MM.1S (cell line): ENCODE measurements at regions not wholly inside any gene's neighbourhood (a gene's known extent, or its start where the extent isn't known, plus 50 kb on each side); places are given as distances from the start of the nearest gene placed in this dataset.
"Not testable (repeated sequence)": the region's sequence is repeated elsewhere in the genome, so short reads cannot be mapped to it uniquely, and the experiment has no call there.

ENCODE experiments used
- DNase-seq: peaks from one replicate; pipeline ENCODE4 v3.0.0-alpha.2; 2015
- H2AFZ ChIP-seq: fragments of 300-600 bp; sonication (generic); 2 replicates; pipeline ENCODE4 v1.6.0; 2016; ENCODE audit warnings: antibody characterized with exemption, low read length
- H3F3A ChIP-seq: fragments of 300-600 bp; sonication (generic); 2 replicates; pipeline ENCODE4 v1.6.1; 2016; ENCODE audit warnings: mild to moderate bottlenecking, antibody characterized with exemption, low read length, moderate library complexity, mixed read lengths; ENCODE audit not compliant: insufficient read depth
- H3K27ac ChIP-seq: fragments of 300-600 bp; sonication (generic); 2 replicates; pipeline ENCODE4 v1.5.1; 2016; ENCODE audit warnings: mild to moderate bottlenecking, low read length
- H3K27me3 ChIP-seq: fragments of 300-600 bp; sonication (generic); replicated peaks from 2 replicates; pipeline ENCODE4 v1.6.0; 2016; ENCODE audit warnings: low read length; ENCODE audit not compliant: insufficient read depth
- H3K36me3 ChIP-seq: fragments of 300-600 bp; sonication (generic); replicated peaks from 2 replicates; pipeline ENCODE4 v1.6.1; 2016; ENCODE audit warnings: mild to moderate bottlenecking, low read length, mixed read lengths; ENCODE audit not compliant: insufficient read depth
- H3K4me1 ChIP-seq: fragments of 300-600 bp; sonication (generic); 2 replicates; pipeline ENCODE4 v1.6.1; 2016; ENCODE audit warnings: low read length, mixed read lengths
- H3K4me2 ChIP-seq: fragments of 300-600 bp; sonication (generic); 2 replicates; pipeline ENCODE4 v1.6.0; 2016; ENCODE audit warnings: low read depth, low read length
- H3K4me3 ChIP-seq: fragments of 300-600 bp; sonication (generic); 2 replicates; pipeline ENCODE4 v1.5.1; 2016; ENCODE audit warnings: low read length, mixed read lengths
- H3K79me2 ChIP-seq: fragments of 300-600 bp; sonication (generic); 2 replicates; pipeline ENCODE4 v1.6.1; 2016; ENCODE audit warnings: mixed run types, low read length, mixed read lengths
- H3K9ac ChIP-seq: fragments of 300-600 bp; sonication (generic); 2 replicates; pipeline ENCODE4 v1.6.1; 2016; ENCODE audit warnings: low read length, mixed read lengths
- H3K9me2 ChIP-seq: fragments of 300-600 bp; sonication (generic); replicated peaks from 2 replicates; pipeline ENCODE4 v1.6.1; 2016; ENCODE audit warnings: mild to moderate bottlenecking, low read length, mixed read lengths; ENCODE audit not compliant: insufficient read depth
- H3K9me3 ChIP-seq: fragments of 300-600 bp; sonication (generic); replicated peaks from 2 replicates; pipeline ENCODE4 v1.6.1; 2016; ENCODE audit warnings: mild to moderate bottlenecking, low read length, mixed read lengths; ENCODE audit not compliant: insufficient read depth
- H4K20me1 ChIP-seq: fragments of 300-600 bp; sonication (generic); 2 replicates; pipeline ENCODE4 v1.6.1; 2016; ENCODE audit warnings: mild to moderate bottlenecking, low read length, moderate library complexity, mixed read lengths; ENCODE audit not compliant: insufficient read depth
- EZH2 ChIP-seq: fragments of 300-600 bp; sonication (generic); optimal IDR thresholded peaks from 2 replicates; pipeline ENCODE3; 2017; ENCODE audit warnings: low read depth, mild to moderate bottlenecking, antibody characterized with exemption, low read length, mixed read lengths
- EZH2phosphoT487 ChIP-seq: fragments of 300-600 bp; sonication (generic); IDR thresholded peaks from 2 replicates; pipeline ENCODE4 v1.6.1; 2018; ENCODE audit warnings: antibody characterized with exemption, low read length
- TF ChIP-seq, protein P1 (sequence below): fragments of 300-600 bp; sonication (generic); IDR thresholded peaks from 2 replicates; pipeline ENCODE4 v1.5.1; 2016; ENCODE audit warnings: antibody characterized with exemption, low read length, mixed read lengths

DNA sequence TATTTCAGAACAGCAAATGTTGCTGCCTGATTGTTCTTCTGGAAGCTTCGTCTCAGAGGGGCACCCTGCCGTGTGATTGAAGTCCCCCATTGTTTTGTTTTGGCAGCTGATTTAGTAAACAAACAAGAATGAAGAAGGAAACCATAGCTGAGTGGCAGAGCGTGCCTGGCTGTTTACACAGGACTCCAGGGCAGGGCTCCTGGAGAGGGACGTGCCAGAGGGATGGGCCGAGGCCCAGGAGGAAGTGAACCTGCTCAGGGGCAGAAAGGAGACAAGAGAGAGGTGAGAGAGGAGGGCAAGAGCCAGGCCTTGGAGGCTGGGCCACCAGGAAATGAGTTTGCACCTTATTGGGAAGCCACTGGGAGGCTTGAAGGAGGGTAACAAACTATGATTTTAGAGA is 85.5 kb upstream of the B3GAT1 start:
- Histone ChIP-seq H2AFZ (no peak overlapping the region), H3K9me3 (no peaks in the 10 kb centered on the region), H3K79me2 (no peaks in the 10 kb centered on the region), H4K20me1 (no peaks in the 10 kb centered on the region), H3K4me2 (no peak overlapping the region), H3K9me2 (no peaks in the 10 kb centered on the region), H3K4me1 (no peaks in the 10 kb centered on the region), H3K9ac (no peak overlapping the region), H3K4me3 (no peak overlapping the region), H3K36me3 (no peaks in the 10 kb centered on the region), H3F3A (no peaks in the 10 kb centered on the region), H3K27ac (no peak overlapping the region), H3K27me3 (no peaks in the 10 kb centered on the region)
- no peak for DNase-seq
- TF ChIP-seq, protein P1, sequence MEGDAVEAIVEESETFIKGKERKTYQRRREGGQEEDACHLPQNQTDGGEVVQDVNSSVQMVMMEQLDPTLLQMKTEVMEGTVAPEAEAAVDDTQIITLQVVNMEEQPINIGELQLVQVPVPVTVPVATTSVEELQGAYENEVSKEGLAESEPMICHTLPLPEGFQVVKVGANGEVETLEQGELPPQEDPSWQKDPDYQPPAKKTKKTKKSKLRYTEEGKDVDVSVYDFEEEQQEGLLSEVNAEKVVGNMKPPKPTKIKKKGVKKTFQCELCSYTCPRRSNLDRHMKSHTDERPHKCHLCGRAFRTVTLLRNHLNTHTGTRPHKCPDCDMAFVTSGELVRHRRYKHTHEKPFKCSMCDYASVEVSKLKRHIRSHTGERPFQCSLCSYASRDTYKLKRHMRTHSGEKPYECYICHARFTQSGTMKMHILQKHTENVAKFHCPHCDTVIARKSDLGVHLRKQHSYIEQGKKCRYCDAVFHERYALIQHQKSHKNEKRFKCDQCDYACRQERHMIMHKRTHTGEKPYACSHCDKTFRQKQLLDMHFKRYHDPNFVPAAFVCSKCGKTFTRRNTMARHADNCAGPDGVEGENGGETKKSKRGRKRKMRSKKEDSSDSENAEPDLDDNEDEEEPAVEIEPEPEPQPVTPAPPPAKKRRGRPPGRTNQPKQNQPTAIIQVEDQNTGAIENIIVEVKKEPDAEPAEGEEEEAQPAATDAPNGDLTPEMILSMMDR: no peak
- TF ChIP-seq EZH2phosphoT487: no peak
- TF ChIP-seq EZH2: no peak

DNA sequence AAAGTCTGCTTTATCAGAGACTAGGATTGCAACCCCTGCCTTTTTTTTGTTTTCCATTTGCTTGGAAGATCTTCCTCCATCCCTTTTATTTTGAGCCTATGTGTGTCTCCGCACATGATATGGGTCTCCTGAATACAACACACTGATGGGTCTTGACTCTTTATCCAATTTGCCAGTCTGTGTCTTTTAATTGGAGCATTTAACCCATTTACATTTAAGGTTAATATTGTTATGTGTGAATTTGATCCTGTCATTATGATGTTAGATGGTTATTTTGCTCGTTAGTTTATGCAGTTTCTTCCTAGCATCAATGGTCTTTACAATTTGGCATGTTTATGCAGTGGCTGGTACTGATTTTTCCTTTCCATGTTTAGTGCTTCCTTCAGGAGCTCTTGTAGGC is 84.0 kb upstream of the B3GAT1 start:
- not testable (repeated sequence) for H3K4me3 ChIP-seq, H3F3A ChIP-seq, H3K27me3 ChIP-seq, H3K9me2 ChIP-seq, H3K9me3 ChIP-seq, H3K4me1 ChIP-seq, H3K27ac ChIP-seq, DNase-seq, H2AFZ ChIP-seq, H3K9ac ChIP-seq, H3K79me2 ChIP-seq, H3K36me3 ChIP-seq, H3K4me2 ChIP-seq, H4K20me1 ChIP-seq

DNA sequence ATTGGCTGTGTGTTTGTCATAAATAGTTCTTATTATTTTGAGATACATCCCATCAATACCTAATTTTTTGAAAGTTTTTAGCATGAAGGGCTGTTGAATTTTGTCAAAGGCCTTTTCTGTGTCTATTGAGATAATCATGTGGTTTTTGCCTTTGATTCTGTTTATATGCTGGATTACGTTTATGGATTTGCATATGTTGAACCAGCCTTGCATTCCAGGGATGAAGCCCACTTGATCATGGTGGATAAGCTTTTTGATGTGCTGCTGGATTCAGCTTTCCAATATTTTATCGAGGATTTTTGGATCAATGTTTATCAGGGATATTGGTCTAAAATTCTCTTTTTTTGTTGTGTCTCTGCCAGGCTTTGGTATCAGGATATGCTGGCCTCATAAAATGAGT is 82.4 kb upstream of the B3GAT1 start:
- not testable (repeated sequence) for H3K4me2 ChIP-seq, H3K9me3 ChIP-seq, H4K20me1 ChIP-seq, H3K9ac ChIP-seq, H3K36me3 ChIP-seq, DNase-seq, H3K27ac ChIP-seq, H2AFZ ChIP-seq, H3K9me2 ChIP-seq, H3K79me2 ChIP-seq, H3K4me1 ChIP-seq, H3K27me3 ChIP-seq, H3K4me3 ChIP-seq, H3F3A ChIP-seq

DNA sequence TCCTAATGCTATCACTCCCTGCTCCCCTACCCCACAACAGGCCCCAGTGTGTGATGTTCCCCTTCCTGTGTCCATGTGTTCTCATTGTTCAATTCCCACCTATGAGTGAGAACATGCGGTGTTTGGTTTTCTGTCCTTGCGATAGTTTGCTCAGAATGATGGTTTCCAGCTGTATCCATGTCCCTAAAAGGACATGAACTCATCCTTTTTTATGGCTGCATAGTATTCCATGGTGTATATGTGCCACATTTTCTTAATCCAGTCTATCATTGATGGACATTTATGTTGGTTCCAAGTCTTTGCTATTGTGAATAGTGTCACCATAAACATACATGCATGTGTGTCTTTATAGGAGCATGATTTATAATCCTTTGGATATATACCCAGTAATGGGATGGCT is 80.4 kb upstream of the B3GAT1 start:
- not testable (repeated sequence) for H3F3A ChIP-seq, H3K36me3 ChIP-seq, H3K9ac ChIP-seq, H4K20me1 ChIP-seq, H3K79me2 ChIP-seq, H3K9me2 ChIP-seq, H3K27me3 ChIP-seq, H3K4me1 ChIP-seq, H2AFZ ChIP-seq, H3K4me2 ChIP-seq, H3K9me3 ChIP-seq, H3K4me3 ChIP-seq, DNase-seq, H3K27ac ChIP-seq

DNA sequence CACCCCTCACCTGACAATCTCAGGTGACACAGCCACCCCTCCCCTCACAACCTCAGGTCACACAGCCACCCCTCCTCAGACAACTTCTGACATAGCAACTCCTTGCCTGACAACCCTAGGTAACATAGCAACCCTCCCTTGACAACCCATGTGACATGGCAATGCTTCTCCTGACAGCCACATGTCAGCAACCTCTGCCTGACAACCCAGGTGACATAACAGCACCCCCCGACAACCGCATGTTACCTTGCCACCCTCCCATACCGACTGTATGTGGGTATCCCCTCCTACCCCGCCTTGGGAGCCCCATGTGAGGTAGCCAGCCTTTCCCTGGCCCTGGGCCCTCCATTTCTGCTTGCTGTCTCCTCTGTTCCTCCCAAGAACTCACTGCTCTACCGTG is 77.7 kb upstream of the B3GAT1 start:
- H3K4me1 ChIP-seq: no peaks in the 10 kb centered on the region
- DNase-seq: no peak
- H3K9ac ChIP-seq: no peak overlapping the region
- no peaks in the 10 kb centered on the region for H3K27me3 ChIP-seq
- no peak overlapping the region for H2AFZ ChIP-seq
- H4K20me1 ChIP-seq: no peaks in the 10 kb centered on the region
- H3K4me3 ChIP-seq: no peak overlapping the region
- no peaks in the 10 kb centered on the region for H3K9me3 ChIP-seq
- H3K36me3 ChIP-seq: no peaks in the 10 kb centered on the region
- TF ChIP-seq EZH2phosphoT487: no peak
- TF ChIP-seq, protein P1: no peak
- TF ChIP-seq EZH2: no peak
- no peak overlapping the region for H3K4me2 ChIP-seq
- H3K27ac ChIP-seq: no peak overlapping the region
- H3F3A ChIP-seq: no peaks in the 10 kb centered on the region
- no peaks in the 10 kb centered on the region for H3K79me2 ChIP-seq
- no peaks in the 10 kb centered on the region for H3K9me2 ChIP-seq
